GM12864 (cell line): ENCODE measurements at regions not wholly inside any gene's neighbourhood (a gene's known extent, or its start where the extent isn't known, plus 50 kb on each side); places are given as distances from the start of the nearest gene placed in this dataset.
A peak's percentile ranks its signal among the peaks of the same experiment; 100 is the strongest.
"Not testable (repeated sequence)": the region's sequence is repeated elsewhere in the genome, so short reads cannot be mapped to it uniquely, and the experiment has no call there.

Experiments used
- DNase-seq: peaks from one replicate; pipeline ENCODE4 v3.0.0-alpha.2; 2011; ENCODE audit warnings: low read depth
- H3K4me3 ChIP-seq: 2 replicates; pipeline ENCODE4 v1.5.1; 2011; ENCODE audit warnings: mild to moderate bottlenecking, low read depth, low read length, control low read depth
- CTCF ChIP-seq: IDR thresholded peaks from 2 replicates; pipeline ENCODE4 v1.5.1; 2011; ENCODE audit warnings: low read depth, mild to moderate bottlenecking, moderate library complexity, low read length, control low read depth, inconsistent platforms; ENCODE audit errors: missing control alignments

- no peak for DNase-seq
- TF ChIP-seq CTCF: no peak
These were observed 193.5 kb upstream of the NDUFV2 start for GRCh38 chr18:8908792-8909510.

GRCh38 chr18:8910186-8910822 lies 192.2 kb upstream of the NDUFV2 start:
- no peak for TF ChIP-seq CTCF
- DNase-seq: no peak
- no peak overlapping the region for H3K4me3 ChIP-seq

More at GRCh38 chr18:8908792-8909510, 193.5 kb upstream of the NDUFV2 start:
- H3K4me3 ChIP-seq: no peak overlapping the region

GRCh38 chr18:8910843-8911242 lies 191.7 kb upstream of the NDUFV2 start:
- TF ChIP-seq CTCF: no peak
- no peak for DNase-seq
- H3K4me3 ChIP-seq: no peak overlapping the region

- H3K4me3 ChIP-seq: no peak overlapping the region
- no peak for DNase-seq
- TF ChIP-seq CTCF: no peak
These were observed 190.8 kb upstream of the NDUFV2 start for GRCh38 chr18:8911408-8912340.

GRCh38 chr18:8912348-8913326 lies 189.9 kb upstream of the NDUFV2 start:
- DNase-seq: peak; percentile 34

GRCh38 chr18:8913606-8914403 lies 188.7 kb upstream of the NDUFV2 start:
- H3K4me3 ChIP-seq, DNase-seq: not testable (repeated sequence)

More at GRCh38 chr18:8912348-8913326, 189.9 kb upstream of the NDUFV2 start:
- no peak overlapping the region; the same call in 1 of the 2 replicates for H3K4me3 ChIP-seq
- peak; percentile 2 for TF ChIP-seq CTCF

GRCh38 chr18:8914404-8915264 lies 187.9 kb upstream of the NDUFV2 start:
- not testable (repeated sequence) for H3K4me3 ChIP-seq, DNase-seq
